Adrenal gland (tissue), 9 donors: ENCODE measurements at regions not wholly inside any gene's neighbourhood (a gene's known extent, or its start where the extent isn't known, plus 50 kb on each side); places are given as distances from the start of the nearest gene placed in this dataset.

Source experiments
- DNase-seq, 7 donors: peaks; one replicate each; pipeline ENCODE4 v3.0.0-alpha.2; 2019 to 2020
- H3K27ac ChIP-seq, 5 donors: fragments of 200-600 bp; sonication (generic) in 4 of 5; 1 replicate in 3 of 5; 2 replicates in 2 of 5; pipeline versions ENCODE4 v1.5.1 to v1.8.0; 2016 to 2020; ENCODE audit warnings: mild to moderate bottlenecking in 1 of 5
- H3K27me3 ChIP-seq: fragments of 200-600 bp; 2 replicates; pipeline ENCODE4 v1.8.0; 2021
- H3K36me3 ChIP-seq, 2 donors: fragments of 200-600 bp; replicated peaks in 1 of 2; 1 replicate in 1 of 2; 2 replicates in 1 of 2; pipeline versions ENCODE4 v1.5.1 to v1.8.0; 2018 to 2022
- H3K4me1 ChIP-seq, 2 donors: fragments of 200-600 bp; replicated peaks in 1 of 2; 1 replicate in 1 of 2; 2 replicates in 1 of 2; pipeline versions ENCODE4 v1.5.1 to v1.8.0; 2018 to 2021
- H3K4me3 ChIP-seq, 4 donors: fragments of 200-600 bp; sonication (generic) in 3 of 4; one replicate each; pipeline ENCODE4 v1.5.1; 2016 to 2018
- H3K9me3 ChIP-seq, 3 donors: fragments of 200-600 bp; sonication (generic) in 1 of 3; replicated peaks in 1 of 3; 1 replicate in 2 of 3; 2 replicates in 1 of 3; pipeline versions ENCODE4 v1.5.1 to v1.8.0; 2016 to 2021
- CTCF ChIP-seq, 6 experiments: fragments of 450-650 bp in 4 of 6; fragments of 200-600 bp in 2 of 6; sonication (generic) in 1 of 6; IDR thresholded peaks; 1 replicate in 5 of 6; 2 replicates in 1 of 6; pipeline versions ENCODE4 v1.5.1 to v1.8.0; 2016 to 2021; ENCODE audit warnings: antibody characterized with exemption in 6 of 6, mild to moderate bottlenecking in 2 of 6, moderate library complexity in 1 of 6
- POLR2A ChIP-seq, 2 donors: fragments of 450-650 bp; IDR thresholded peaks; one replicate each; pipeline ENCODE4 v1.6.1; 2017; ENCODE audit warnings: antibody characterized with exemption in 2 of 2, mild to moderate bottlenecking in 2 of 2, moderate library complexity in 1 of 2
- WGBS, 4 donors: extraction: QIAGEN DNeasy Blood & Tissue Kit in 2 of 4; methylation state at CpG; one replicate each; pipeline versions ENCODE4 v1.1.5 to v1.1.7; 2013 to 2017; 5-methylcytosine and 5-hydroxymethylcytosine counted together
- intact Hi-C, 2 donors: fragments of 100-400 bp; cut with DNase I; formaldehyde crosslinking; loops; one replicate each; pipeline versions ENCODE4 v1.14.1 to v1.15.0; 2022 to 2023
- donor health status: healthy with polysubstance abuse.
- donor health status: Bipolar disorder and iron deficiency.
- donor health status: DM: yes; HTN: yes; CAD: no.
- donor health status: DM: no; HTN: no; CAD: no.
- donor health status: DM: no; HTN: no; CAD: no.

GRCh38 chr4:57492251-57492878, 382.2 kb upstream of the IGFBP7 start:
- Histone ChIP-seq H3K9me3 (no peaks in the 10 kb centered on the region), H3K4me3 (no peak overlapping the region), H3K27me3 (no peaks in the 10 kb centered on the region), H3K27ac (no peak overlapping the region), H3K4me1 (no peaks in the 10 kb centered on the region), H3K36me3 (no peaks in the 10 kb centered on the region)
- intact Hi-C loops, result no loop called here
- TF ChIP-seq CTCF (IDR thresholded peaks at IDR 0.05) (no peak), POLR2A (IDR thresholded peaks at IDR 0.05) (no peak)
- 63 to 72% (median 68%) methylated on average over 5 of the region's 5 CpGs for WGBS, 4 donors
- no peak for DNase-seq

DNA sequence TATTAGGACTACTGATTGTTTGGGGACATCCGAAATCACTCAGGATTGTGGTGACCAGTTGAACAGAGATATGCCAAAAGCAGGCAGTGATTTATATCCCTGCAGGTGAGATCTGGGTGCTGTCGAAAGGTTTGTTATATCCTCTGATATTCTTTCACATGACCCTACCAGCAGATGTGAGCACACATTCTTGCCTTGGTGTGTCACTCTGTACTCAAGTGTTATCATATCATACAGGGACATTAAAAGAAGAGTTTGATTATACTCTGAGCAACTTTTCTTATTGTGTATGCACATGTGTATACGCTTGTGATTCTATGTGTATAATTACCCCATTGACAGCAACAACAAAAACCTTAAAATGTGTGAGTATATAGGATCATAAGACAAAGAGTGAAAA, 381.2 kb upstream of the IGFBP7 start:
- H3K36me3 ChIP-seq, result no peaks in the 10 kb centered on the region
- intact Hi-C loops, result no loop called here
- H3K9me3 ChIP-seq, result no peaks in the 10 kb centered on the region
- no peak overlapping the region for H3K27ac ChIP-seq
- H3K4me1 ChIP-seq, result no peaks in the 10 kb centered on the region
- DNase-seq, result no peak
- WGBS, 4 donors, result 73 to 80% (median 77%) methylated on average over 3 of the region's 3 CpGs
- H3K4me3 ChIP-seq, result no peak overlapping the region
- no peak for TF ChIP-seq POLR2A (IDR thresholded peaks at IDR 0.05)
- no peak for TF ChIP-seq CTCF (IDR thresholded peaks at IDR 0.05)
- H3K27me3 ChIP-seq, result no peaks in the 10 kb centered on the region

- no peaks in the 10 kb centered on the region for H3K4me1 ChIP-seq
- intact Hi-C loops, result no loop called here
- DNase-seq, result no peak
- H3K4me3 ChIP-seq, result no peak overlapping the region
- H3K36me3 ChIP-seq, result no peaks in the 10 kb centered on the region
- WGBS, 4 donors, result 54 to 63% (median 56%) methylated on average over 4 of the region's 4 CpGs
- H3K27me3 ChIP-seq, result no peaks in the 10 kb centered on the region
- no peak overlapping the region for H3K27ac ChIP-seq
- TF ChIP-seq POLR2A (IDR thresholded peaks at IDR 0.05), result no peak
- TF ChIP-seq CTCF (IDR thresholded peaks at IDR 0.05), result no peak
- no peaks in the 10 kb centered on the region for H3K9me3 ChIP-seq
These were observed 380.5 kb upstream of the IGFBP7 start for GRCh38 chr4:57490520-57491255.

DNA sequence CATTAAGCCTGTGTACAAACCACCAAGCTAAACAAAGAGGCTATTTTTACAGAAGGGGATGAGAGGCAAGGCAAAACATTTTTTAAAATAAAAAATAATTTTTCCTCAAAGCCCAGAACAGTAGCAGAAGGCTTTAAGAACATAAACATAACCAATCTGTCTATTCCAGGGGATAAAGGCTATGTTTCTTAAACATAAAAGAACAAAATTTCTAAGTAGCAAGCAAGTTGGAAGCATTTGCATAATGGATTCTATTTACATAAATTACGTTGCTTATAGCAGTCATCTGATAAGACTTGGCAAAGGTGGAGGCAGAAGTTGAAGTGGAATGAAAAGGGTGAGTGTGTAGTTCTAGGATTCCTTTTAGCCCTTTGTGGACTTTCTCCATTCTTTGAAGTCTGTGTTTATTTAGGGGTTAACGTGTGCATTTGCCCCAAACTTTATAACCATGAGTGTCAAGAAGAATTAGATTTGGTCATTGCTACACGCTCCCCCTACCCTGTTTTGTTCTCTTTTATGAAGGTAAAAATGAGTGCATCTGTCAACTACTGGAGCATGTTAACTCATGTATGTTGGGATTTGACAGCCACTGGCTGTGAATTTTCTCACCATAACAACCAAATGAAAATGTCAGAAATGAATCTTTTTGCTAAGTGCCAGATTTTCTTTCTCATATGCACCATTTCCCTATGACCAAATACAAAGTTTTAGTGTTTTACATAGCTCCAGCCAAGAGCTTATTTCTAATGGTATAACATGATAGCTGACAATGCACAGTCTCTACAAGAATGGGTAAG, 378.4 kb upstream of the IGFBP7 start:
- no peaks in the 10 kb centered on the region for H3K9me3 ChIP-seq
- no peaks in the 10 kb centered on the region for H3K27me3 ChIP-seq
- H3K4me1 ChIP-seq, result no peaks in the 10 kb centered on the region
- H3K4me3 ChIP-seq, result no peak overlapping the region
- no peaks in the 10 kb centered on the region for H3K36me3 ChIP-seq
- intact Hi-C loops, result no loop called here
- WGBS, 4 donors, result 48 to 82% (median 57%) methylated on average over 3 of the region's 3 CpGs
- TF ChIP-seq CTCF (IDR thresholded peaks at IDR 0.05) (no peak), POLR2A (IDR thresholded peaks at IDR 0.05) (no peak)
- DNase-seq, result no peak
- H3K27ac ChIP-seq, result no peak overlapping the region
